HepG2 (cell line): ENCODE measurements at regions not wholly inside any gene's neighbourhood (a gene's known extent, or its start where the extent isn't known, plus 50 kb on each side); places are given as distances from the start of the nearest gene placed in this dataset.

Source experiments
- ATAC-seq: fragments of 200-7000 bp; cut with Tn5 transposase; 3 replicates; pipeline ENCODE4 v1.9.1; 2020; ENCODE audit warnings: mild to moderate bottlenecking, moderate library complexity
- BruUV-seq: library from RNA; stranded (reverse); fragments of 400-500 nt; replicated peaks from 2 replicates; lab custom pipeline; 2021; lab: Mats Ljungman, UMichigan
- CTCF ChIA-PET: fragments of 300-600 bp; formaldehyde crosslinking; extraction: SDS; loops from one replicate; lab custom pipeline; 2021; ENCODE audit warnings: low total read pairs, inconsistent platforms, low intra/inter-chr PET ratio; lab: Yijun Ruan, JAX
- POLR2A ChIA-PET: fragments of 350-600 bp; sonication (Branson Sonifier 250); formaldehyde crosslinking; loops from one replicate; lab custom pipeline; 2020; ENCODE audit warnings: antibody characterized with exemption, inconsistent platforms; lab: Yijun Ruan, JAX
- DNase-seq: peaks from one replicate; pipeline ENCODE4 v3.0.0-alpha.2; 2015; ENCODE audit warnings: low spot score
- FAIRE-seq: peaks from 3 replicates; lab custom pipeline; 2011; peaks lifted over from hg19 to GRCh38; lab: Jason Lieb, UNC
- H2AFZ ChIP-seq: one replicate; pipeline ENCODE4 v1.6.1; 2011; ENCODE audit warnings: low read length, inconsistent platforms
- H3K27ac ChIP-seq: fragments of 300-600 bp; 3 replicates; pipeline ENCODE4 v1.8.0; 2011; ENCODE audit warnings: mixed run types, mild to moderate bottlenecking, mixed read lengths, low read length, inconsistent platforms; ENCODE audit not compliant: insufficient read depth; ENCODE audit errors: extremely low read length
- H3K27me3 ChIP-seq, 2 experiments: fragments of 200-600 bp in 1 of 2; 2 replicates in 1 of 2; 3 replicates in 1 of 2; pipeline versions ENCODE4 v1.6.0 to v1.8.0; 2011; ENCODE audit warnings: low read length in 2 of 2, mild to moderate bottlenecking in 2 of 2, moderate library complexity in 2 of 2, inconsistent platforms in 1 of 2; ENCODE audit not compliant: insufficient read depth in 2 of 2, control insufficient read depth in 1 of 2
- H3K36me3 ChIP-seq, 2 experiments: fragments of 200-600 bp in 1 of 2; replicated peaks in 1 of 2; 2 replicates in 1 of 2; 3 replicates in 1 of 2; pipeline versions ENCODE4 v1.5.1 to v1.8.0; 2011; ENCODE audit warnings: low read length in 2 of 2, inconsistent platforms in 1 of 2; ENCODE audit not compliant: insufficient read depth in 2 of 2, control insufficient read depth in 1 of 2
- H3K4me1 ChIP-seq: 2 replicates; pipeline ENCODE4 v1.5.1; 2012; ENCODE audit warnings: low read length, inconsistent platforms; ENCODE audit not compliant: insufficient read depth
- H3K4me2 ChIP-seq: 2 replicates; pipeline ENCODE4 v1.6.0; 2011; ENCODE audit warnings: low read depth, low read length, inconsistent platforms
- H3K4me3 ChIP-seq, 3 experiments: fragments of 200-600 bp in 1 of 3; sonication (generic), shearing (Covaris generic) in 1 of 3; replicated peaks in 1 of 3; 2 replicates each; pipeline ENCODE4 v1.5.1; 2011 to 2016; ENCODE audit warnings: low read length in 3 of 3, inconsistent platforms in 2 of 3, low read depth in 2 of 3, mild to moderate bottlenecking in 2 of 3, control low read depth in 1 of 3, mixed read lengths in 1 of 3; ENCODE audit not compliant: insufficient read depth in 1 of 3
- H3K79me2 ChIP-seq: one replicate; pipeline ENCODE4 v1.6.1; 2011; ENCODE audit warnings: low read length, inconsistent platforms; ENCODE audit not compliant: insufficient read depth
- H3K9ac ChIP-seq: 2 replicates; pipeline ENCODE4 v1.6.0; 2011; ENCODE audit warnings: mild to moderate bottlenecking, low read depth, low read length, inconsistent platforms; ENCODE audit not compliant: insufficient read depth
- H3K9me3 ChIP-seq: 2 replicates; pipeline ENCODE4 v1.5.1; 2012; ENCODE audit warnings: mild to moderate bottlenecking, low read length
- H4K20me1 ChIP-seq: 2 replicates; pipeline ENCODE4 v1.6.0; 2011; ENCODE audit warnings: inconsistent platforms, mild to moderate bottlenecking, low read length, moderate library complexity; ENCODE audit not compliant: insufficient read depth
- ARNTL ChIP-seq: sonication (generic); formaldehyde crosslinking; IDR thresholded peaks from 2 replicates; pipeline ENCODE4 v1.4.0; 2020; ENCODE audit warnings: mild to moderate bottlenecking, missing genetic modification reagents
- HMGA1 ChIP-seq: sonication (generic); formaldehyde crosslinking; conservative IDR thresholded peaks from 2 replicates; pipeline ENCODE4 v1.4.0; 2020; ENCODE audit warnings: missing genetic modification reagents
- KLF13 ChIP-seq: sonication (generic); formaldehyde crosslinking; IDR thresholded peaks from 2 replicates; pipeline ENCODE4 v1.4.0; 2020; ENCODE audit warnings: mild to moderate bottlenecking, missing genetic modification reagents
- MAF1 ChIP-seq: sonication (generic); formaldehyde crosslinking; IDR thresholded peaks from 2 replicates; pipeline ENCODE4 v1.5.0; 2020; ENCODE audit warnings: missing genetic modification reagents, borderline replicate concordance
- MIER2 ChIP-seq: IDR thresholded peaks from 2 replicates; pipeline ENCODE4 v1.6.1; 2016; ENCODE audit warnings: missing biosample characterization, missing genetic modification reagents
- NR3C1 ChIP-seq: sonication (generic); formaldehyde crosslinking; IDR thresholded peaks from 2 replicates; pipeline ENCODE4 v1.4.0; 2020; ENCODE audit warnings: missing genetic modification reagents
- TOPORS ChIP-seq: sonication (generic); formaldehyde crosslinking; IDR thresholded peaks from 2 replicates; pipeline ENCODE4 v1.8.0; 2023; ENCODE audit warnings: mild to moderate bottlenecking, missing genetic modification reagents
- ZNF746 ChIP-seq: sonication (generic); formaldehyde crosslinking; IDR thresholded peaks from 2 replicates; pipeline ENCODE4 v1.8.0; 2022; ENCODE audit warnings: mild to moderate bottlenecking, missing genetic modification reagents
- WGBS: methylation state at CpG from one replicate; pipeline ENCODE4 v1.1.6; 2017; ENCODE audit warnings: low lambda C conversion rate; 5-methylcytosine and 5-hydroxymethylcytosine counted together
- in situ Hi-C: cut with HindIII; loops from 2 replicates; pipeline ENCODE4 v1.10.0; 2017; ENCODE audit warnings: low pct_unique_long_range_greater_than_20kb; ENCODE audit not compliant: extremely low pct_ligation_motif_present
- intact Hi-C: fragments of 100-400 bp; cut with micrococcal nuclease; formaldehyde crosslinking; loops from one replicate; pipeline ENCODE4 v1.10.0; 2022; ENCODE audit not compliant: unreplicated experiment
- TF ChIP-seq, protein P1 (sequence below): sonication (generic); formaldehyde crosslinking; IDR thresholded peaks from 2 replicates; pipeline ENCODE4 v1.5.0; 2020; ENCODE audit warnings: missing genetic modification reagents, mild to moderate bottlenecking, borderline replicate concordance
- TF ChIP-seq, protein P2 (sequence below): sonication (generic); formaldehyde crosslinking; IDR thresholded peaks from 2 replicates; pipeline ENCODE4 v1.5.1; 2020; ENCODE audit warnings: mild to moderate bottlenecking, missing genetic modification reagents, borderline replicate concordance

DNA sequence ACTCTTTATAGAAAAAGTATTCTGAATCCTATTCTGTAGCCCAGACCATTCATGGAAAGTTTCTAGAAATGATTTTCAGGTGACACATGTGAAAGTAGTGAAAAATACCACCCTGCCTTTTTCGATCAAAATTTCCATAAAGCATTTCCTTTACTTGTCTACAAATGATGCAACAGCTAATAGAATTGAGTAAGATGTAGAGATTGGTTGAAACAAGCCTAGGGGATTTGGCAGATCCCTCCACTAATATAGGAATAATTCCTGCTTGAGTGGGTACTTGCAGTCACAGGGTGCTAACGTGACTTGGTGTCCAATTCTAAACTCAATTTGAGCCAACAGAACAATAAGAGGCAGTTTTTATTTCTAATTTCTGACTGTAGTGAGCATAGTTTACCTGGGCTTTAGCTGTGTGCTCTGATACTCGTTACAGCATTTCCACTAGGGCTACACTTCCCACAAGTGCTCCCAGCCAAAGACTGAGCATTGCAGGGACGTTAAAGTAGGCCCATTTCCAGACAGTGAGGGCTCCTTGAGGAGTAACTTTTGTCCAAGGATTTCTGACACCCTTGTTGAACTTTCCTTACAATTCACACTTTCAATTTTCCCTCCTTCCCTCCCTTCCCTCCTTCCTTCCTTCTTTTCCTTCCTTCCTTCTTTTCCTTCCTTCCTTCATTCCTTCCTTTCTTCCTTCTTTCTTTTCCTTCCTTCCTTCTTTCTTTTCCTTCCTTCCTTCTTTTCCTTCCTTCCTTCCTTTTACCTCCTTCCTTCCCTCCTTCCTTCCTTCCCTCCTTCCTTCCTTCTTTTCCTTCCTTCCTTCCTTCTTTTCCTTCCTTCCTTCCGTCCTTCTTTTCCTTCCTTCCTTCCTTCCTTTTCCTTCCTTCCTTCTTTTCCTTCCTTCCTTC lies 53.9 kb upstream of the TP63 start:
- Histone ChIP-seq H3K27me3 (no peaks in the 10 kb centered on the region), H3K36me3 (no peaks in the 10 kb centered on the region), H3K79me2 (no peaks in the 10 kb centered on the region), H3K4me3 (no peak overlapping the region), H3K9ac (no peak overlapping the region), H3K4me2 (no peak overlapping the region), H3K9me3 (no peaks in the 10 kb centered on the region), H3K4me1 (no peaks in the 10 kb centered on the region), H4K20me1 (no peaks in the 10 kb centered on the region), H3K27ac (no peak overlapping the region), H2AFZ (no peak overlapping the region)
- intact Hi-C loops (no loop called here), in situ Hi-C loops (no loop called here)
- POLR2A ChIA-PET, result no interaction called here
- no peak for ATAC-seq
- 5% methylated on average over 5 of the region's 5 CpGs for WGBS
- no peak for TF ChIP-seq NR3C1 (CRISPR knock-in tag)
- no peak for TF ChIP-seq ZNF746 (CRISPR knock-in tag)
- TF ChIP-seq KLF13, result no peak
- no peak for TF ChIP-seq TOPORS (CRISPR knock-in tag)
- TF ChIP-seq MAF1 (CRISPR knock-in tag), result no peak
- TF ChIP-seq HMGA1 (CRISPR knock-in tag), result no peak
- TF ChIP-seq, protein P1, sequence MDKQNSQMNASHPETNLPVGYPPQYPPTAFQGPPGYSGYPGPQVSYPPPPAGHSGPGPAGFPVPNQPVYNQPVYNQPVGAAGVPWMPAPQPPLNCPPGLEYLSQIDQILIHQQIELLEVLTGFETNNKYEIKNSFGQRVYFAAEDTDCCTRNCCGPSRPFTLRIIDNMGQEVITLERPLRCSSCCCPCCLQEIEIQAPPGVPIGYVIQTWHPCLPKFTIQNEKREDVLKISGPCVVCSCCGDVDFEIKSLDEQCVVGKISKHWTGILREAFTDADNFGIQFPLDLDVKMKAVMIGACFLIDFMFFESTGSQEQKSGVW (CRISPR knock-in tag), result no peak
- TF ChIP-seq, protein P2, sequence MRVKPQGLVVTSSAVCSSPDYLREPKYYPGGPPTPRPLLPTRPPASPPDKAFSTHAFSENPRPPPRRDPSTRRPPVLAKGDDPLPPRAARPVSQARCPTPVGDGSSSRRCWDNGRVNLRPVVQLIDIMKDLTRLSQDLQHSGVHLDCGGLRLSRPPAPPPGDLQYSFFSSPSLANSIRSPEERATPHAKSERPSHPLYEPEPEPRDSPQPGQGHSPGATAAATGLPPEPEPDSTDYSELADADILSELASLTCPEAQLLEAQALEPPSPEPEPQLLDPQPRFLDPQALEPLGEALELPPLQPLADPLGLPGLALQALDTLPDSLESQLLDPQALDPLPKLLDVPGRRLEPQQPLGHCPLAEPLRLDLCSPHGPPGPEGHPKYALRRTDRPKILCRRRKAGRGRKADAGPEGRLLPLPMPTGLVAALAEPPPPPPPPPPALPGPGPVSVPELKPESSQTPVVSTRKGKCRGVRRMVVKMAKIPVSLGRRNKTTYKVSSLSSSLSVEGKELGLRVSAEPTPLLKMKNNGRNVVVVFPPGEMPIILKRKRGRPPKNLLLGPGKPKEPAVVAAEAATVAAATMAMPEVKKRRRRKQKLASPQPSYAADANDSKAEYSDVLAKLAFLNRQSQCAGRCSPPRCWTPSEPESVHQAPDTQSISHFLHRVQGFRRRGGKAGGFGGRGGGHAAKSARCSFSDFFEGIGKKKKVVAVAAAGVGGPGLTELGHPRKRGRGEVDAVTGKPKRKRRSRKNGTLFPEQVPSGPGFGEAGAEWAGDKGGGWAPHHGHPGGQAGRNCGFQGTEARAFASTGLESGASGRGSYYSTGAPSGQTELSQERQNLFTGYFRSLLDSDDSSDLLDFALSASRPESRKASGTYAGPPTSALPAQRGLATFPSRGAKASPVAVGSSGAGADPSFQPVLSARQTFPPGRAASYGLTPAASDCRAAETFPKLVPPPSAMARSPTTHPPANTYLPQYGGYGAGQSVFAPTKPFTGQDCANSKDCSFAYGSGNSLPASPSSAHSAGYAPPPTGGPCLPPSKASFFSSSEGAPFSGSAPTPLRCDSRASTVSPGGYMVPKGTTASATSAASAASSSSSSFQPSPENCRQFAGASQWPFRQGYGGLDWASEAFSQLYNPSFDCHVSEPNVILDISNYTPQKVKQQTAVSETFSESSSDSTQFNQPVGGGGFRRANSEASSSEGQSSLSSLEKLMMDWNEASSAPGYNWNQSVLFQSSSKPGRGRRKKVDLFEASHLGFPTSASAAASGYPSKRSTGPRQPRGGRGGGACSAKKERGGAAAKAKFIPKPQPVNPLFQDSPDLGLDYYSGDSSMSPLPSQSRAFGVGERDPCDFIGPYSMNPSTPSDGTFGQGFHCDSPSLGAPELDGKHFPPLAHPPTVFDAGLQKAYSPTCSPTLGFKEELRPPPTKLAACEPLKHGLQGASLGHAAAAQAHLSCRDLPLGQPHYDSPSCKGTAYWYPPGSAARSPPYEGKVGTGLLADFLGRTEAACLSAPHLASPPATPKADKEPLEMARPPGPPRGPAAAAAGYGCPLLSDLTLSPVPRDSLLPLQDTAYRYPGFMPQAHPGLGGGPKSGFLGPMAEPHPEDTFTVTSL (CRISPR knock-in tag), result no peak
- no peak for TF ChIP-seq MIER2
- no peak for TF ChIP-seq ARNTL
- no peak for FAIRE-seq
- no peak for DNase-seq
- BruUV-seq, result no TSS peak
- CTCF ChIA-PET, result no interaction called here
